Sigmoid colon (tissue), 4 donors: ENCODE measurements at regions not wholly inside any gene's neighbourhood (a gene's known extent, or its start where the extent isn't known, plus 50 kb on each side); places are given as distances from the start of the nearest gene placed in this dataset.

Experiments used
- EP300 ChIP-seq, 4 donors: sonication (generic); formaldehyde crosslinking; IDR thresholded peaks; one replicate each; pipeline ENCODE4 v1.6.1; 2017; ENCODE audit warnings: antibody characterized with exemption in 4 of 4
- POLR2AphosphoS5 ChIP-seq, 4 donors: sonication (generic); formaldehyde crosslinking; IDR thresholded peaks; one replicate each; pipeline ENCODE4 v1.6.1; 2017; ENCODE audit warnings: antibody characterized with exemption in 4 of 4
- TF ChIP-seq, protein P1 (sequence below), 4 experiments: fragments of 450-650 bp in 3 of 4; fragments of 200-600 bp in 1 of 4; IDR thresholded peaks; one replicate each; pipeline ENCODE4 v1.5.1; 2016 to 2019; ENCODE audit warnings: antibody characterized with exemption in 4 of 4, mild to moderate bottlenecking in 3 of 4, moderate library complexity in 2 of 4

DNA sequence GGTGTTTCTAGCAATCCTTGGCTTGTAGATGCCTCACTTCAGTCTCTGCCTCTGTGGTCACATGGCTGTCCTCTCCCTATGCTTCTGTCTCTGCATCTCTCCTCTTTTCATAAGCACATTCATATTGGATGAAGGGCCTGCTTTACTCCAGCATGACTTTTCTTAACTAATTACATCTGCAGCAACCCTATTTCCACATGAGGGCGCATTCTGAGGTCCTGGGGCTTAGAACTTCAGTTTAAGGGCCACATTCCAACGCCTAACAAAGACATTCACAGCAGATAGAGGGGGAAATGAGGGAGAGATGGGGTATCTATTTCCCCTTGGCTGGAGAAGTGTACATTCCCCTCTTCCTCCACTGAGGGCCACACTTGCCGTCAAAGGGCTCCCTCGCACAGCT, 489.1 kb upstream of the SALL1 start:
- TF ChIP-seq, protein P1, sequence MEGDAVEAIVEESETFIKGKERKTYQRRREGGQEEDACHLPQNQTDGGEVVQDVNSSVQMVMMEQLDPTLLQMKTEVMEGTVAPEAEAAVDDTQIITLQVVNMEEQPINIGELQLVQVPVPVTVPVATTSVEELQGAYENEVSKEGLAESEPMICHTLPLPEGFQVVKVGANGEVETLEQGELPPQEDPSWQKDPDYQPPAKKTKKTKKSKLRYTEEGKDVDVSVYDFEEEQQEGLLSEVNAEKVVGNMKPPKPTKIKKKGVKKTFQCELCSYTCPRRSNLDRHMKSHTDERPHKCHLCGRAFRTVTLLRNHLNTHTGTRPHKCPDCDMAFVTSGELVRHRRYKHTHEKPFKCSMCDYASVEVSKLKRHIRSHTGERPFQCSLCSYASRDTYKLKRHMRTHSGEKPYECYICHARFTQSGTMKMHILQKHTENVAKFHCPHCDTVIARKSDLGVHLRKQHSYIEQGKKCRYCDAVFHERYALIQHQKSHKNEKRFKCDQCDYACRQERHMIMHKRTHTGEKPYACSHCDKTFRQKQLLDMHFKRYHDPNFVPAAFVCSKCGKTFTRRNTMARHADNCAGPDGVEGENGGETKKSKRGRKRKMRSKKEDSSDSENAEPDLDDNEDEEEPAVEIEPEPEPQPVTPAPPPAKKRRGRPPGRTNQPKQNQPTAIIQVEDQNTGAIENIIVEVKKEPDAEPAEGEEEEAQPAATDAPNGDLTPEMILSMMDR (IDR thresholded peaks at IDR 0.05) = no peak
- TF ChIP-seq EP300 (IDR thresholded peaks at IDR 0.05) (no peak), POLR2AphosphoS5 (IDR thresholded peaks at IDR 0.05) (no peak)
